ENCODE measurements at regions not wholly inside any gene's neighbourhood (a gene's known extent, or its start where the extent isn't known, plus 50 kb on each side); places are given as distances from the start of the nearest gene placed in this dataset.

DNA sequence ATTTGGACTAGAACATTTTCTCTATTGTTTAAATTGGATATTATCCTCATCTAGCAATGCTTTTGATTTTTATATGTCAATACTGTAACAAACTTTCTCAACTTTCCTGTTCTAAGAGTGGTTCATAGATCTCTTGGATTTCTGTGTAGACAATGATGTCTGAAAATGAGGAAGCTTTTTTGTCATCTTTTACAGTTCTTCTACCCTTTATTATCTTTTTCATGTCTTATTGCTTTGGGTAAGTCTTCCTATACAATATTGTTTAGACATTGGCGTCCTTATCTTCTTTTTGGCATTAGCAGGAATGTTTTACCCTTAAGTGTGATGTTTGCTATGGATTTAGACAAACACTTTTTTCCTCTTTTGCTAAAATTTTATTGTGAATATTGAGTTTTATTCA is 91.5 kb upstream of the MTHFD1L start:
- TF ChIP-seq, protein P1, sequence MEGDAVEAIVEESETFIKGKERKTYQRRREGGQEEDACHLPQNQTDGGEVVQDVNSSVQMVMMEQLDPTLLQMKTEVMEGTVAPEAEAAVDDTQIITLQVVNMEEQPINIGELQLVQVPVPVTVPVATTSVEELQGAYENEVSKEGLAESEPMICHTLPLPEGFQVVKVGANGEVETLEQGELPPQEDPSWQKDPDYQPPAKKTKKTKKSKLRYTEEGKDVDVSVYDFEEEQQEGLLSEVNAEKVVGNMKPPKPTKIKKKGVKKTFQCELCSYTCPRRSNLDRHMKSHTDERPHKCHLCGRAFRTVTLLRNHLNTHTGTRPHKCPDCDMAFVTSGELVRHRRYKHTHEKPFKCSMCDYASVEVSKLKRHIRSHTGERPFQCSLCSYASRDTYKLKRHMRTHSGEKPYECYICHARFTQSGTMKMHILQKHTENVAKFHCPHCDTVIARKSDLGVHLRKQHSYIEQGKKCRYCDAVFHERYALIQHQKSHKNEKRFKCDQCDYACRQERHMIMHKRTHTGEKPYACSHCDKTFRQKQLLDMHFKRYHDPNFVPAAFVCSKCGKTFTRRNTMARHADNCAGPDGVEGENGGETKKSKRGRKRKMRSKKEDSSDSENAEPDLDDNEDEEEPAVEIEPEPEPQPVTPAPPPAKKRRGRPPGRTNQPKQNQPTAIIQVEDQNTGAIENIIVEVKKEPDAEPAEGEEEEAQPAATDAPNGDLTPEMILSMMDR (IDR thresholded peaks at IDR 0.05; ENCODE audit: extremely low read depth in 1 of 2, insufficient read depth in 1 of 2, low read depth in 1 of 2, low read length in 2 of 2): no peak
- TF ChIP-seq POLR2AphosphoS5 (IDR thresholded peaks at IDR 0.05; ENCODE audit: insufficient read depth, low read depth, low read length) (no peak), EZH2 (IDR thresholded peaks at IDR 0.05; ENCODE audit: borderline replicate concordance, low read depth, low read length, severe bottlenecking) (no peak), POLR2A (IDR thresholded peaks at IDR 0.05; ENCODE audit: low read depth, low read length) (no peak), JUN (IDR thresholded peaks at IDR 0.05; ENCODE audit: borderline replicate concordance, insufficient read depth, insufficient read length, low read depth) (no peak), GATA2 (IDR thresholded peaks at IDR 0.05; ENCODE audit: insufficient read depth, insufficient read length, low read depth, low read length) (no peak), MAX (IDR thresholded peaks at IDR 0.05; ENCODE audit: insufficient read depth, insufficient read length) (no peak), FOS (IDR thresholded peaks at IDR 0.05; ENCODE audit: borderline replicate concordance, insufficient read depth, low read length) (no peak), MYC (IDR thresholded peaks at IDR 0.05; ENCODE audit: low read depth, low read length) (no peak)

Measured in endothelial cell of umbilical vein (primary cell).